Keratinocyte (primary cell): ENCODE measurements at regions not wholly inside any gene's neighbourhood (a gene's known extent, or its start where the extent isn't known, plus 50 kb on each side); places are given as distances from the start of the nearest gene placed in this dataset.

Source experiments
- DNase-seq: peaks from one replicate; pipeline ENCODE4 v3.0.0-alpha.2; 2011; ENCODE audit warnings: low read depth, missing footprints, low spot score
- FAIRE-seq: peaks from 2 replicates; lab custom pipeline; 2011; peaks lifted over from hg19 to GRCh38; lab: Jason Lieb, UNC
- H2AFZ ChIP-seq: 2 replicates; pipeline ENCODE4 v1.6.0; 2012; ENCODE audit warnings: low read length, control low read depth, inconsistent platforms; ENCODE audit not compliant: control insufficient read depth
- H3K27ac ChIP-seq: 2 replicates; pipeline ENCODE4 v1.5.1; 2011; ENCODE audit warnings: low read length; ENCODE audit not compliant: control insufficient read depth, insufficient read depth
- H3K27me3 ChIP-seq: 3 replicates; pipeline ENCODE4 v1.6.0; 2011; ENCODE audit warnings: low read length; ENCODE audit not compliant: control insufficient read depth, insufficient read depth; ENCODE audit errors: extremely low read depth
- H3K36me3 ChIP-seq, 2 experiments: 2 replicates in 1 of 2; 3 replicates in 1 of 2; pipeline ENCODE4 v1.5.1; 2011; ENCODE audit warnings: low read length in 2 of 2, mild to moderate bottlenecking in 1 of 2; ENCODE audit not compliant: control insufficient read depth in 2 of 2, insufficient read depth in 2 of 2; ENCODE audit errors: extremely low read depth in 1 of 2
- H3K4me1 ChIP-seq: 3 replicates; pipeline ENCODE4 v1.5.1; 2011; ENCODE audit warnings: low read length; ENCODE audit not compliant: control insufficient read depth, insufficient read depth; ENCODE audit errors: extremely low read depth
- H3K4me2 ChIP-seq: 3 replicates; pipeline ENCODE4 v1.6.0; 2011; ENCODE audit warnings: low read depth, low read length; ENCODE audit not compliant: control insufficient read depth, insufficient read depth; ENCODE audit errors: extremely low read depth
- H3K4me3 ChIP-seq, 3 experiments: fragments of 200-600 bp in 1 of 3; sonication (generic) in 1 of 3; 2 replicates in 2 of 3; 3 replicates in 1 of 3; pipeline ENCODE4 v1.5.1; 2011 to 2016; ENCODE audit warnings: low read length in 3 of 3, mild to moderate bottlenecking in 3 of 3, control low read depth in 2 of 3, inconsistent platforms in 1 of 3, low read depth in 1 of 3, mixed read lengths in 1 of 3, mixed run types in 1 of 3, moderate library complexity in 1 of 3; ENCODE audit not compliant: control insufficient read depth in 2 of 3, insufficient read depth in 2 of 3; ENCODE audit errors: extremely low read depth in 1 of 3
- H3K79me2 ChIP-seq: 2 replicates; pipeline ENCODE4 v1.6.0; 2012; ENCODE audit warnings: low read length; ENCODE audit not compliant: control insufficient read depth, insufficient read depth
- H3K9ac ChIP-seq: 3 replicates; pipeline ENCODE4 v1.6.0; 2011; ENCODE audit warnings: low read length; ENCODE audit not compliant: control insufficient read depth, insufficient read depth; ENCODE audit errors: extremely low read depth
- H3K9me1 ChIP-seq: 3 replicates; pipeline ENCODE4 v1.6.0; 2011; ENCODE audit warnings: low read length; ENCODE audit not compliant: control insufficient read depth, insufficient read depth; ENCODE audit errors: extremely low read depth
- H3K9me3 ChIP-seq: 2 replicates; pipeline ENCODE4 v1.5.1; 2012; ENCODE audit warnings: low read depth, low read length; ENCODE audit not compliant: control insufficient read depth
- H4K20me1 ChIP-seq: 3 replicates; pipeline ENCODE4 v1.6.0; 2011; ENCODE audit warnings: low read length; ENCODE audit not compliant: control insufficient read depth, insufficient read depth; ENCODE audit errors: extremely low read depth
- EZH2 ChIP-seq: IDR thresholded peaks from one replicate; pipeline ENCODE4 v1.6.1; 2012; ENCODE audit warnings: inconsistent platforms, mild to moderate bottlenecking, low read length, moderate library complexity
- dilution Hi-C: fragments of 300-500 bp; cut with MboI; formaldehyde crosslinking; loops from one replicate; pipeline ENCODE4 v1.7.0; 2020; ENCODE audit warnings: low sequenced_read_pairs; ENCODE audit not compliant: extremely low pct_ligation_motif_present
- TF ChIP-seq, protein P1 (sequence below), 3 experiments: IDR thresholded peaks in 1 of 3; conservative IDR thresholded peaks in 1 of 3; optimal IDR thresholded peaks in 1 of 3; 2 replicates in 2 of 3; 3 replicates in 1 of 3; pipeline versions ENCODE3 to v1.5.1; 2011; ENCODE audit warnings: low read length in 3 of 3, mild to moderate bottlenecking in 3 of 3, moderate library complexity in 2 of 3, control low read depth in 1 of 3, inconsistent platforms in 1 of 3; ENCODE audit not compliant: insufficient read depth in 2 of 3; ENCODE audit errors: extremely low read depth in 1 of 3

DNA sequence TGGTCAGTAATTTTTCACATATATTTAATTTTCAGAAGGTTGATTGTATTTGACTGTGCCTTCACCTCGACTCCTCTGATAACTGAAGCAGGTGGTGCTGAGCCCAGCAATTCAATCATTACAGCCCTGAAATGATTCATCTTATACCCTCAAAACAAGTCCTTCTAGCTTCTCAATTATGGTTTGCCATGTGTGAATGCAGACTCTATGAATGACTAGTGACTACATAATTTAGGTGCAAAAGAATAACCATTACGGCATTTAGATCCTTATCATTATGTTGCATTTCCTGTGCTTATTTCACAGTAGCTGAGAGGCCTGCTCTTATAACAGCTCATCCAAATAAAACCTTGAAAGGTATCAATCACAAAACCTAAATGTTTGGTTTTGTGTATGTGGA is 54.0 kb upstream of the COL11A1 start:
- H2AFZ ChIP-seq = no peak overlapping the region
- FAIRE-seq = no peak
- no peaks in the 10 kb centered on the region for H3K27me3 ChIP-seq
- H3K79me2 ChIP-seq = no peaks in the 10 kb centered on the region
- H3K36me3 ChIP-seq = no peaks in the 10 kb centered on the region
- dilution Hi-C loops = no loop called here
- H3K4me3 ChIP-seq = no peak overlapping the region
- no peak overlapping the region for H3K27ac ChIP-seq
- no peaks in the 10 kb centered on the region for H3K4me1 ChIP-seq
- no peak overlapping the region for H3K4me2 ChIP-seq
- no peak for DNase-seq
- H3K9me1 ChIP-seq = no peaks in the 10 kb centered on the region
- no peak overlapping the region for H3K9ac ChIP-seq
- no peaks in the 10 kb centered on the region for H4K20me1 ChIP-seq
- TF ChIP-seq, protein P1, sequence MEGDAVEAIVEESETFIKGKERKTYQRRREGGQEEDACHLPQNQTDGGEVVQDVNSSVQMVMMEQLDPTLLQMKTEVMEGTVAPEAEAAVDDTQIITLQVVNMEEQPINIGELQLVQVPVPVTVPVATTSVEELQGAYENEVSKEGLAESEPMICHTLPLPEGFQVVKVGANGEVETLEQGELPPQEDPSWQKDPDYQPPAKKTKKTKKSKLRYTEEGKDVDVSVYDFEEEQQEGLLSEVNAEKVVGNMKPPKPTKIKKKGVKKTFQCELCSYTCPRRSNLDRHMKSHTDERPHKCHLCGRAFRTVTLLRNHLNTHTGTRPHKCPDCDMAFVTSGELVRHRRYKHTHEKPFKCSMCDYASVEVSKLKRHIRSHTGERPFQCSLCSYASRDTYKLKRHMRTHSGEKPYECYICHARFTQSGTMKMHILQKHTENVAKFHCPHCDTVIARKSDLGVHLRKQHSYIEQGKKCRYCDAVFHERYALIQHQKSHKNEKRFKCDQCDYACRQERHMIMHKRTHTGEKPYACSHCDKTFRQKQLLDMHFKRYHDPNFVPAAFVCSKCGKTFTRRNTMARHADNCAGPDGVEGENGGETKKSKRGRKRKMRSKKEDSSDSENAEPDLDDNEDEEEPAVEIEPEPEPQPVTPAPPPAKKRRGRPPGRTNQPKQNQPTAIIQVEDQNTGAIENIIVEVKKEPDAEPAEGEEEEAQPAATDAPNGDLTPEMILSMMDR (optimal IDR thresholded peaks at IDR 0.05 in 1 of 3, IDR thresholded peaks at IDR 0.05 in 1 of 3, conservative IDR thresholded peaks at IDR 0.05 in 1 of 3; ENCODE audit: extremely low read depth in 1 of 3, insufficient read depth in 2 of 3, low read length in 3 of 3) = no peak
- TF ChIP-seq EZH2 = no peak
- H3K9me3 ChIP-seq = no peaks in the 10 kb centered on the region

DNA sequence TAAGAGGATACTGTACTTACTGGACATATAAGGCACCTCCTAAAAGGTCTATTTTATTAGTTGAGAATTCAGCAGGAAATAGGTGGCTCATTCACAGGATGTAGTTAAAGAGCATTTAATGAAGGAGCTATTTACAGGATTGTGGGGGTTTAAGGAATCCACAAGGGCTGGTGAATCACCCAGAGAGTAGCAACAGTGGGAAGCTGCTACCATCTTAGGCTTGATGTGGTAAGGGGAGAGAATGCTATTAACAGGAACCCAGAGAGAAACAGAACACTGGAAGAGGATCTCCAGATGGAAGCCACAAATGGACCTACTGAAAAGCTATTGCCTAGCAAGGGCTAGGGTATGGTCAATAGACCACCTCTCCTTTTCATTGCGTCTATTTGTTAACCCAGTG is 52.0 kb upstream of the COL11A1 start:
- Histone ChIP-seq H3K36me3 (no peaks in the 10 kb centered on the region), H3K27me3 (no peaks in the 10 kb centered on the region), H3K9ac (no peak overlapping the region), H3K9me3 (no peaks in the 10 kb centered on the region), H3K79me2 (no peaks in the 10 kb centered on the region), H3K4me1 (no peaks in the 10 kb centered on the region), H3K27ac (no peak overlapping the region), H3K4me3 (no peak overlapping the region), H2AFZ (no peak overlapping the region), H4K20me1 (no peaks in the 10 kb centered on the region), H3K9me1 (no peaks in the 10 kb centered on the region), H3K4me2 (no peak overlapping the region)
- no peak for TF ChIP-seq EZH2
- TF ChIP-seq, protein P1 (optimal IDR thresholded peaks at IDR 0.05 in 1 of 3, IDR thresholded peaks at IDR 0.05 in 1 of 3, conservative IDR thresholded peaks at IDR 0.05 in 1 of 3; ENCODE audit: extremely low read depth in 1 of 3, insufficient read depth in 2 of 3, low read length in 3 of 3) = no peak
- no peak for FAIRE-seq
- dilution Hi-C loops = no loop called here
- no peak for DNase-seq
